ENCODE measurements at regions not wholly inside any gene's neighbourhood (a gene's known extent, or its start where the extent isn't known, plus 50 kb on each side); places are given as distances from the start of the nearest gene placed in this dataset.

DNA sequence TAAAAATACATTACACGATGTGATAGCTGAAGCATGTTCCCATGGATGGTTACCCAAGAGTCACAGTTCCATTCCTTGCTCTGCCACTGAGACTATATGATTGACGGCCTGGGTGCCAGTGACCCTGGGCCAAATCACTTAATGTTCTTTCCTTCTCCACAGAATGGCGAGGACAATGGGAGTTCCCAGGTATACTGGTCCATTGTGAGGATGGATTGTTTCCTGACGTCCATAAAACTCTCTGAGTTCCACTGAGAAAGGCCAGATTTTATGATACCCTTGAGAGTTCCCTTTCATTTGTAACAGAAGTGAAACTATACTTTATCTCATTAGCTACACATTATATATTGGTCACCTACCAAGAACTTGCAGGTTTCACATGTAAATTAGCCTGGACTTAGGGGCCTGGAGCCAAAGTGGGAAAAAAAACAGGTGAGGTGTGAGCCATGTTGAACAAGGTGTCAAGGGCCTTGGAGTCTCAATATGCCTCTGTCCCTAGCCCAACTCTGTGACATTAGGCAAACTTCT lies 502.2 kb upstream of the DAB1 start:
- DNase-seq (ENCODE audit: low spot score) = no peak

DNA sequence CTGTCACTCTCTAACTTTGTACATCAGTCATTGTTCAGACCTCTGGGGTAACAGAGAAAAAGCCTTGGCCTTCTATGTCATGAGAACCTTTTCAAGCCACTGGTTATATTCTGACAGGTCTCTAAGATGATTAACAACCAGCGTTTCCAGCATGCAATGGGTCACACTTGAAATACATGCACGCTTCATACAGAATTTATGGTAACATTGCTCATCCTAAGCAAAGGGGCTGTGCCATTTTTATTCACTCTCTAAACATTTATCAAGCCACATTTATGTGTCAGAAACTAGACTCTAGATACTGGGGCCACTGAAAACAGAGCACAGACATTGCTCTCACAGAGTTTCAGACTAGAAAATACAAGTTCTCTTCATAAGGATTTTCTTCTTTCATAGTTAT lies 501.4 kb upstream of the DAB1 start:
- no peak for DNase-seq (ENCODE audit: low spot score)

DNA sequence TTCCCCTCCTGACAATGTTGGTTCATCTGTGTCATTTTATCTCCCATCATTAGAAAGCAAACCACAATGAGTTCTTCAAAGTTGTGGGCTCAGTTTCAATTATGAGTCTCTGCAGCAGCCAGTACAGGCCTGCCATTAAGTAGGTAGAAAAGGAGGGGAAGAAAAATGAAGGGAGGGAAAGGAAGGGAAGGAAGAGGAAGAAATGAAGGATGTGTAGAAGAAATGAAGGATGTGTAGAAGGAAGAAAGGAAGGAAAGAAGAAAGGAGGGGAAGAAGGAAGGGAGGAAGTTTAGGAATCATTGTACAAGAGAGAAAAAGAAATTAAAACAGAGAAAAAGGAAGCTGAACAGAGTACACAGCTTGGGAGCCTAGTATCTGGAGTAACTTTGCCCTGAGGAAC lies 498.3 kb upstream of the DAB1 start:
- DNase-seq (ENCODE audit: low spot score) = no peak

DNA sequence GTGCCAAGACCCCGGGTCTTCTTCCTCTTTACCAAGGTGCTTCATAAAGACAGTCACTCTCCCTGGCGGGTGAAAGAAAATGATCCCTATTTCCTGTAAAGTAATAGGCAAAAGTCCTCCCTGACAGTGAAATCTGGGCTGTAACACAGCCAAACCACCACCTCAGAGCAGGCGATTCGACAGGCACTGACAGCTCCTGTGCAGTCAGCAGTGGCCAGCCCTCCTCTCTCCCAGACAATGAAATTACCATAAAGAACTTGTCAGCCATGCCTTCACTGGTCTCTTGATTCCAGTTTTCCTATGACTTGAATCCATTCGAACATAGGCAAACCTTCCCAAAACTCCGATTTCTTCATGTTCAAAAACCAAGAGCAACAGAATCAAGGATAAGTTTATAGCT lies 492.2 kb upstream of the DAB1 start:
- no peak for DNase-seq (ENCODE audit: low spot score)

DNA sequence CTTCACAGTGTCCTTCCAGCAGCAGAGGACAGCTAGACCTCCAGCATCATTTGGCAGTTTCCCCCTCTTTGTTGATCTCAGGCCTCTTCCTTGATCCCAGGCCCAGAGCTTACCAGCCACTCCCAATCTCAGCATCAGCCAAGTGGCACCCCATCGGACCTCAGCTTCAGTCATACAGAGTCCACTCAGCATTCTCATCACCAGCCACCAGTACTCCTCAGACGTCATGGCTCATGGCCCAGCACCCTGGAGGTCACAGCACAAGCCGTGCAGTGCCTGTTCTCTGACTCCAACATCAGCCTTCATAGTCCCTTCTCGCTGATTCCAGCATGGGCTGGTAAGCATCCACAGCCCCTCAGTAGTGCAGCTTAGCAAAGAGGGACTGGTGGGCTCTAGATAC lies 487.6 kb upstream of the DAB1 start:
- no peak for DNase-seq (ENCODE audit: low spot score)

DNA sequence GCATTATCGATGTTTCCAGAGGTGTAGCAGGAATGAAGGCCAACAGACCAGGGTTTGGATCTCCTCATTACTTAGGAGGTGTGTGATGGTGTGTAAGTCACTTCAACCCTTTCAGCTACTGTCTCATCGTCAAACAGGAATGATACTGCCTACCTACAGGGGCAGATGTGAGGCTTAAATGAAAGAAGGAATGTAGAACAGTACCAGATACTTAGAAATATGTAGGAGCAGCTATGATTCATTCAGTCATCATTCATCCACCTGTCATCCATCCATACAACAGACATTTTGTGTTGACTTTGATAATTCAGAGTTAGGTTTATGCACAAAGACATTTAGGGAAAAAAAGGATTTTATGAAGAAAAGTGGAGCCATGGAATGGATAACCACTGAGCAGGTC lies 486.9 kb upstream of the DAB1 start:
- no peak for DNase-seq (ENCODE audit: low spot score)

DNA sequence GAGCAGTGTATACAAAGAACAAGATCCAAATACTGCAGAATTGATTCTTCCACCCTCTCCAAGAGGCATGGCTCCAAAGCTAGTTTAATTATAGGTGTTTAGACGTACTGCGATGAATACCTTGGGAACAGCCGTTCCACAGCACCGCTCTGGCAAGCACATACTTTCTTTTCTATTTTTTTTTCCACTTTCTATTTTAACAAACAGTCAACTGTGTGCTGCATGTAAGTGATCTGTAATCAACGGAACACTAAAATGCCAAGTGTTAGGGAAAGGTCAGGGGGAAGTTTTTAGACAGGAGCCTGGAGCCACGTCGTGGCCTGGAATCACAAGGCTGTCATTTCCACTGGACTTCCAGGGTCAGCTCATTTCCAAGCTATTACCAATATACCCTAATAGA lies 486.4 kb upstream of the DAB1 start:
- no peak for DNase-seq (ENCODE audit: low spot score)

DNA sequence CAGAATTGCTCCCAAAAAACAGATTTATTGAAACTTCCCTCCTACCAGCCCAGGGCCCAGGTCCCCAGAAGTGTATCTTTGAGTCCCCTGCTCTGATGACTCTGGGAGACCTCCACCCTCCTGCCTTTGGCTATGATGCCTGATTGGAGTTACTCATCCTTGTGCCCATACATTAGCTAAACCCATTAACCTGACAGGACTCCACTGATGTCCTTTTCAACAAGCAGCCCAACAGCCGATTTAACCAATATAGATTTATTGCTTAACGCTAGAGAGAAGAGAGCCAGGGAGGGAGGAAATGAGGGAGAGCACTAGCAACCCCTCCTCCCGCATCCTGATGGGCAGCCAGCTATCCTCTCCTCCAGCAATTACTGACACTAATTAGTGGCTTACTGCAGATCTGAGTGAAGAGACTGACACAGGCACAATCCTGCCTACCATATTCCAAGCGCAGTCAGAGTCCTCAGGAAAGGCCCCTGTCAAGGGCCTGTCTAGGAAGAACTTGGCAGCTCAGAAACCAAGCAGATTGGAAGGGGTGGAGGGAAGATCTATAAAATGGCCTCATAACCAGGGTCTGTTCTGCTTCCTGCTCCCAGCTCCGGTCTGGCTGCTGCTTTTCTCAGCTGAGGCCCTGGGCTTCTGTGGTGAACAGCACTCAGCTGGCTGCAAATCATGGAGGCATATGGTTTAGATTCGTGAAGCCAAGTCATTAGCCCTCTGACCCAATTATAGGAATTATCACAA lies 484.5 kb upstream of the DAB1 start:
- DNase-seq (ENCODE audit: low spot score) = no peak

DNA sequence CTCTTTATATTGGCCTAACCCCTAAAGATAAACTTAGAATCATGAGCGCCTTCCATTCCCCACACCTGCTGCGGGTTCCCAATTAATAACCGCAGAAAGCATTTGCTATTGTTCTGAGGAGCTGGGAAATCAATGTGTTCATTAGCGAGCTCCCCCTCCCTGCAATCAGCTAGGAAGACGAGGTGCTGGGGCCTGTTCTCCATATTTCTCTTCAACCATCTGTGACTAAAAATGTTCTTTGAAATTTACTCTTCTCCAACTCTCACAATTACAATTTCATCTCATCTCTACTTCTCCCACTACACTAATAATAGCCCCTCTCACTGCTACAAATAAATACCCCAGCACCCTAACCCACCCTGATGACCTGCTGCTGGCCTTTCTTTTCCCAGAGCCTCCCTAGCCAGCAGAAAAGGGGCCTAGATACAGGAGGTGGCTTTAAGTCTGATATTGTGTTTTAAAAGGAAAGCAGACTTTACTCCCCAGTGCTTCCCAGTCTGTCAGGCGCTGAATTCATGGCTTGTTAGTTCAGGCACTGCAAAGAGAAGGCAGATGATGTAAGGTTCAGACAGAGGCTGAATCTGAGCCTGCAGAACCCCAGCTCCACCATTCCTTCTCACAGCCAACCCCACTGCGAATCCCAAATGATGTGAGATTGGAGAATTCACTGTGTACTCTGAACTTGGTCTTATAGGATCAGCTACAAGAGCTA lies 477.5 kb upstream of the DAB1 start:
- no peak for DNase-seq (ENCODE audit: low spot score)

DNA sequence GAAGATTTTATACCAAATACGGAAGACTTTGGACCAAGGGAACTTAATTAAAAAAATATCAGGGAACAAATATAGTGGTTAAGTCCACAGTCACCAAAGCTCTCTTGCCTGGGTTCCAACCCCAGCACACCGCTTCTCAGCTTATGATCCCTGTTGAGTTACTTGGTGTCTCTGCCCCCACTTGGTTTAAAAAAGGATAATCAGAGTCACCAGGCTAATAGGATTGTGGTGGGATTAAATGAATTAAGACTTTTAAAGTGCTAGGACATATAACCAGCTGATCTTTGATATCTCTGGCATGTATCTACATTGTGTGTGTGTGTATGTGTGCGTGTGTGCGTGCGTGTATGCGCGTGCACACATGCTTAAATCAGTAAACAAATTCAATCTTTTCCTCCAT lies 474.7 kb upstream of the DAB1 start:
- no peak for DNase-seq (ENCODE audit: low spot score)

DNA sequence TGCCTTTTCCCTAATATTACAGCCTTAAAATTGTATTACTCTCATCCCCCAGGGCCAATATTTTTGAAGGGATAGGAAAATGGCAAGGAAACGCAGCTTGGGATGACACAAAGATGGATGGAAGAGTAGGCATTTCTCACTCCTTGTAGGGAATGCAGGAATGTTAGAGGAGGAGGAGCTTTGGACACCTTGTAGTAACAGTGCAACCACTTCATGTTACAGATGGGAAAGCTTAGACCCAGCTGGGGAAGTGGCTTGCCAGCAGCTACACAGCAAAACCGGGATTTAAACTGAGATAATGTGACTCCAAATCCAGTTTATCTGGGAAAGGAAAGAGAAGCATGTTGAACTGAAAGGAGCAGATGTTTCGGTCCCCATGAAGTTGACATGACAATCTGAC lies 473.7 kb upstream of the DAB1 start:
- DNase-seq (ENCODE audit: low spot score) = no peak

DNA sequence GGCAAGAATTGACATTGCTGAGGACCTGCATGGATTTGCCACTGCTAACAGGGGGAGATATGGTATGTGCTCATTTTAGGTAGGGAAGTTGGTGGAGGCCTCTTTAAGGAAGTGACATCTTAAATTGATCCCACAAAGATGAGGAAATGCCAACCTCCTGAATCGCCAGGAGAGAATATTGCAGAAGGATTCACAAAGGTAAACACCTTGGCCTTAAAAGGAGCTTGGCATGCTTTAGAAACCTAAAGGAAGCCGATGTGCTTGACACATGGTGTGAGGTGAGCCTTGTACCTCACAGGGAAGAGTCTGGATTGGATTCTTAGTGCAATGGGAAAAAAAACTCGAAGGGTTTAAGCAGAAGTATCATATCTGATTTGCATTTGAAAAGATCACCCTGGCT lies 470.5 kb upstream of the DAB1 start:
- no peak for DNase-seq (ENCODE audit: low spot score)

DNA sequence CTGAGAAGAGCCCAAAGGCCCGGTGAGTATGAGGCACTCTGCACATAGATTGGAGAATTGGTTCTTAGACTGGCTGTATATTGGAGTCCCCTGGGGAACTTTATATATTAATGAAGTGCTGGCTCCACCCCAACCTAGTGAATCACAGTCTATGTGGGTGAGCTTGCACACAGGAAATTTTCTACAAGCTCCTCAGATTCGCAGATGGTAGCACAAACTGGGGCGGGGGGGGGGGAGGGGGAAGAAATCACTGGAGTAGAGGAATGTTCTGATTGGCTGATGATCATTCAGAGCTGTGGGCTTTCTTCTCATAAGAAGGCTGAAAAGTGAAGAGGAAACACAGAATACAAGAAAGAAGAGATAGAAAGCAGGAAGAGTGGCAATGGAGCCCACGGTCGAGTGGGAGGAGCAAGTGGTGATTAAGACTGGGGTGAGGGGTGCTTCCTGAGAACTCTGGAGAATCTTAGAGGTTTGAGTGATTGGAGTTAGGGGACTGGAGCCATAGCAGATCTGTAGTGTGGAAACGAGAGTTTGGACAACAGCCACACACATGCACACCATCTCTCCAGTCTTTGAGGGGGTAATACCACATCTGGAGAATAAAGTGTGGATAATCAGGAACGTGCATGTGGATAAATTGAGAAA lies 465.9 kb upstream of the DAB1 start:
- DNase-seq (ENCODE audit: low spot score) = no peak

DNA sequence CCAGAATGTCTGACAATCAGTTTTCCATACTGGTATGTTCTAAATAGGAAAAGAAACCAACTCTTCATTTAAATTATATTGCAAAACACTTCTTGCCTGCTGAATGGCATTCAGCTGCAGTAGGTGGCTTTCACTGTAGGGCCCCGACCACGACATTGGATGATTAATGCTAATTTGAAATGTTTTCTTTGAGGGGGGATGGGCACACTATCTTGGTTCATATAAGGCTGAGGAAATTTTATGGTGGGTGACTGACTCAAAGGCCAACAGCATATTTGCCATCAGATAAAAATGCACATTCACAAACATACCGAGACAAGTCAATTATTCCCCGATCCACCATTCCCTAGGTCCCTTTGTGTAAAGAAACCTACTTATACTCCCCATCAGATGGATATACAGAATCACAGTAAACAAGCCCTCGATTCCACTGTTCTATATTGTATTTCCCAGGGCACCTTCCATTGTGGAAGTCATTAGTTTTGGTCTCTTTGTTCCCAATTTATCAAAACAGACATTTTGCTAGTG lies 464.2 kb upstream of the DAB1 start:
- no peak for DNase-seq (ENCODE audit: low spot score)

DNA sequence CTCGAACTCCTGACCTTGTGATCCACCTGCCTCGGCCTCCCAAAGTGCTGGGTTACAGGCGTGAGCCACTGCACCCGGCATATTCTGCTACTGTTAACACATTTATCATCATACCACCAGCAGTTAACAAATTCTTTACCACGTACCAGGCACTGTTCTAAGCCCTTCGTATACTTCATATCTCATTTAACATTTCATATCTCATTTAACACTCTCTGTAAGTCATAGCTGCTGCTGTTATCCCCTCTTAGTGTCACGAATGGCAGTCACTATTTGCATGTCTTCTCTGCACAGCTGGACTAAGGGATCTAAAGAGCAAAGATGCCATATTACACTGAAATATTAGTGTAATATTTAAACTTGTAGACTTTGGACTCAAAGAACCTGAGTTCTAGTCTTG lies 462.5 kb upstream of the DAB1 start:
- no peak for DNase-seq (ENCODE audit: low spot score)

DNA sequence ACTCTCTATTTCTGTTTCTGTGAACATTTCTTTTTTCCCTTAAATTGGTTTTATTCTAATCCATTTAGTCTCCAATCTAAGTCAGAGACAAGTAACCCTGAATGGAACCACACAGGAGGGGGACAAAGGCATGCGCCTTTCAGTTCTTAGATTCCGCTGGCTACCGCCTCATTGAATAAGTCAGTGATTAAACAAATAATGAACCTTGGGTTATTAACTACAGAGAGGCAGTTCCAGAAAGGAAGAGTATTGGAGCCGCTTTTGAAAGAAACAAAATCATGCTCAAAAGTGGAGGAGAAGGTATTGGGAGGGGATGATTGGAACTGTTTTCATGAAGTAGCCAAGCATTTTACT lies 459.8 kb upstream of the DAB1 start:
- DNase-seq (ENCODE audit: low spot score) = no peak

DNA sequence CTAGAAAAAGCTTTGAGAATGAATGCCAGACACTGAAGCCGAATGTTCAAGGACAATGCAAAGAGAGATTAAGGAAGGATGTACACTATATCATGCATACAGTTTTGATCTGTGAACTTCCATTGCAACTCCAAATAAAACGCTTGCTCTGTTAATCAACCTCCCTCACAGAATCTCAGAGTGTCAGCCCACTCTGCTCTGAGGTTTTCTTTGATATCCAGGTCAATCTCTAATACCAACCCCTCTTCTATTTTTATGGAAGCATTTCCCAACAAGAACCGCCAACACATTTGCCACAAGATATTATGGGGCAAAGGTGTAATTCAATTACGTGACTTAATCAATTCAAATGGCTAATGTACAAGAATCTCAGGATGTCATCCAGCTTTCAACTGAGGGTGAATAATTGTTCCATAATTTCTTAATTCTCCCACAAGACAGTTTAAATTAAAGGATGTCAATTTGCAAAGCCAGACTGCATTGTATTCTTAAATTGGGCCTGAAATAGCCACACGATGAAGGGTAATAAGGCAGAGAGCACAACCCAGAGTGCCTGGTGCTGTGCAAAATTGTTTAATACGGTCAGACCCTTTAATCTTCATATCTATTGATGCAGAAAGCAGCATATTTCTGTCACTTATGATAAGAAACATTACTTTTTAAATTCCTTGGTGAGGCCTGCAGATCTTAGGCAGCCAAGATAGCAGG lies 459.2 kb upstream of the DAB1 start:
- DNase-seq (ENCODE audit: low spot score) = no peak

DNA sequence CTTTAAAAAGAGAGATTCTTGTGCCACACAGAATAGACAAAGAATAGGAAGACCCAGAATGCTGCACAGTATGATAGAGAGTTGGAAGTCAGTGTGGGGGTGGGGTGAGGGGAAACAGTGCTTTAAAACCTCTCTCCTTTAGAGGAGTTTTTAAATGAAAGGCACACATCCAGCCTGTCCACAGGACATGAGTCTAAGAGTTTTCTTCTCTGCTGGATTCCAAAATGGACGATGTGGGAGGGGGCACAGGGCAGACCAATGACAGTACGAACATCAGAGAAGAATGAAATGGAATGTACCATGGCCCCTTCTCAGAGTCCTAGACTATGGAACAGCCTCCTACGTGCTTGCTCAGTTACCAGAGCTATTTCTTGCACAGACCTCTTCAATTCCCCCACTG lies 458.2 kb upstream of the DAB1 start:
- no peak for DNase-seq (ENCODE audit: low spot score)

DNA sequence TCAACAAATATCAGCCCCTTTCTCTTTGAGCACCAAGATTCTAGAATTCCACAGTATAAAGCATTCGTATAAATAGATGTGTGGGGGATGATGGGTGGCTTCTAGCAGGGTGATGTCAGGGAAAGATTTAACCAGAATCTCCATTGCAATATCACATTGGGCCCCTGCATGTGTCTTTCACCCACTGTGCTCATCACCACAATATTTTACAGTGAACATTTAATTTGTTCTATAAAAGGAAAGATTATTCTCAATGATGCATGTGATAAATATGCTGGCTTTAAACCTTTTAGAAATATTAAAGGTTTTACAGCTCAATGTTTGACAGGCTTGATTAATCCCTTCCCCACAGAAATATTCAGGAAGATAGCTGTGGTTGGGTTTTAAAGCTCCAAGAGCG lies 457.8 kb upstream of the DAB1 start:
- no peak for DNase-seq (ENCODE audit: low spot score)

DNA sequence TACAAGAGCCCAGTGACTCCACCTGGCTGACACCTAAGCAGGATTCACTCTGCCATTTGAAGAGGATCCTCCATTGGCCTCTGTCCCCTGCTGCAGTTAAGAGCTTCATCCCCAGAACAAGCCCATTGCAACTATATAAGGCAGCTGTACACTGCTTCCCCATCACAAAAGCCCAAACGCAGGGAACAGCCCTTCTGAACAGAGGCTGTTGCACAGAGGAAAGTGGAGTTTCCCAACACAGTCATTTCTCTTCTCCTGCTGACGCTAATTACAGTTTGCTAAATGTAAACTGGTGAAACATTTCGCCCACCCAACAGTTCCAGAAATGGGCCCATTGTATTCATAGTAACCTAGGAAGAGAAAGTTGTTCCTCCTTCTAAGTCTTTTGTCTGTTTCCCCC lies 455.8 kb upstream of the DAB1 start:
- no peak for DNase-seq (ENCODE audit: low spot score)

DNA sequence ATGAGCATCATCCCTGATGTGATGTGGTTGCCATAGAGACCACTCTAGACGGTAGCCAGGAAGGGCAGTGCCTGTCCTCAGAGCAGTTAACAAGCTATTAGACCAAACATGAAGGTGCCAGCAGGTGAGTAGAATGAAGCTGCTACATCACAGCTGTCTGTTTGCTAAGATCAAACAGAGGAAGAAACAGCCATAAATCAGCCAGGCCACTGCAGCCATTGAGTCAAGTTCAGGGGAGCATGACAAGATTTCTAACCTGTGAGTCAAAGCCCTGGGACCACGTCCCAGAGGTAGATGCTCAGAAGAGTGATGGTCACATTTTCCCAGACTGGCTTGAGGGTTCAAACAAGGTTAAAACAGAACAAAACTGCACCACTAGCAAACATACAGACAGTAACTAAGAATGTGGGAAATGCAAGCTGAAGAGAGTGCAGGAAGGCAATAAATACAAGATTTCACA lies 450.6 kb upstream of the DAB1 start:
- DNase-seq (ENCODE audit: low spot score) = no peak

DNA sequence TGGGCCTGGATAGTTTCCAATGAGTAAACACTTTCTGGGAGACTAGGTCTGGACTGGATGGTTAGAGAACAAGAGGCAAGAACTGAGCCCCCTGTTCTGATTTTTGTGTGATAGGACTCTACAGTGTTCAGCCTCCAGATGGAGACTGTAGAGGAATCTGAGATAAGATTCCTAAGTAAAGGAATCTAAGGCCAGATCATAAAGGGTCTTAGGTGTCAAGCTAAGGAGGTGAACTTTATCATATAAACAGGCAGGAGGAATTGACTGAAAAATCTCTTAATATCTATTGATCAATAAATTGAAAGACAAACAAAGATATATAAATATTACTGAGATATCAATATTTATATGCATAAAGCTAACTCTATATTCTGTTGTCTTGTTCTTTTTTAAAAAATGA lies 449.1 kb upstream of the DAB1 start:
- DNase-seq (ENCODE audit: low spot score) = no peak

Data from mucosa of gallbladder (tissue), 1 donor.